Activated CD4-positive, CD25-positive, alpha-beta regulatory T cell (primary cell): ENCODE measurements at regions not wholly inside any gene's neighbourhood (a gene's known extent, or its start where the extent isn't known, plus 50 kb on each side); places are given as distances from the start of the nearest gene placed in this dataset.
"Not testable (repeated sequence)": the region's sequence is repeated elsewhere in the genome, so short reads cannot be mapped to it uniquely, and the experiment has no call there.

Experiments used
- DNase-seq, 4 experiments: peaks; one replicate each; lab custom pipeline; 2025; lab: John Stamatoyannopoulos, UW

DNA sequence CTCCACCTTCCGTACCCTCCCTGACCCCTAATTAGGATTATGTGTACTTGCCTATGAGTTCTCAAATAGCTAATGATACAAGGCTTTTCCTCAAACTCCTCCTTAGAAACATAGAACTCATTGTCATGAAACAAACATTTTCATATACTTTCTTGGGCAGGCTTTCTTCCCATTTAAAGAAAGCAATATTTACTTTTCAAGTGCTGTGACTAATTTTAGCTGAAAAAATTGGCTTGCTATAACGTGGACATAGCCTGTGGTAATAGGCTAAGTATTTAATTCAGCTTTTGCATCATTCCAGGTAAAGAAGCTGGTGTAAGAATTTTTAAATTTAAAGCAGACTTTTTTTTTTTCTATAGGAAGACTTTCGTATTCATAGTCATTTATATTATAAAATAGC, 208.7 kb downstream of the SOX2 start:
- no peak for DNase-seq

GRCh38 chr3:181921220-181921619, 209.5 kb downstream of the SOX2 start:
- DNase-seq = no peak

GRCh38 chr3:181925841-181926240, 214.1 kb downstream of the SOX2 start:
- DNase-seq = not testable (repeated sequence)

DNA sequence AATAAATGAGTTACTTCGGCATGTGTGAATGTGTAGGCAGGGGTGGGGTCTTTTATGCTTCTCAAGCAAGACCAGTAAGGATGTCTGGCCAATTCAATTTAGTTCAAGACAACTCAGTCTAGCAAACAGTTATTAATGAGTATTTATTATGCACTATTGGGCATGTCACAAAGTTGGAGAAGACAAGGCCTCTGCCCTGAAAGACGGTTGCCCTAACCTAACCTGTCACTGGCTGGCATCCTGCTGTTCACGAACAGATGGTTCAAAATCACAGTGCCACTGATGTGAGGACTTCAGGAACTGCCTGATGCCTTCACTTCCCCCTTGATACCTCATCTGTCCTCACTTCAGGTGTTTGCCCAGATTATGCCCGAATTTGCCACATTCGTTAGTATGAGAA, 217.8 kb downstream of the SOX2 start:
- no peak for DNase-seq

DNA sequence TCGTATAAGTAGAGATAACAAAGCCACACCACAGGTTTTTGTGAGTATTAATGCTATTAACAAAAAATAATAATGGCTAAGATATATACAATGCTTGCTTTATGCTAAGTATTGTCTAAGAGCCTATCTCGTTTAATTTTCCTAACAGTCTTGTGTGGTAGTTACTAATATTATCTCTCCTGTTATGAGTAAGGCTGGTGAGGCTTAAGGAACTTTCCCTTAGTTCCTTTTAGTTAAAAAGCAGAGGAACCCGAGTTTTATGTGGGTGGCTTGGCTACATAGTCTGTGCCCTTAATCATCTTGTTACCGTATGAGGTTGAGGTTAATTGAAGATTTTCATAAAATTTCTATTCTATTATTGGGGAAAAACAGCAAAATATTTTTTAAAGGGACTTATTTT, 218.4 kb downstream of the SOX2 start:
- no peak for DNase-seq

DNA sequence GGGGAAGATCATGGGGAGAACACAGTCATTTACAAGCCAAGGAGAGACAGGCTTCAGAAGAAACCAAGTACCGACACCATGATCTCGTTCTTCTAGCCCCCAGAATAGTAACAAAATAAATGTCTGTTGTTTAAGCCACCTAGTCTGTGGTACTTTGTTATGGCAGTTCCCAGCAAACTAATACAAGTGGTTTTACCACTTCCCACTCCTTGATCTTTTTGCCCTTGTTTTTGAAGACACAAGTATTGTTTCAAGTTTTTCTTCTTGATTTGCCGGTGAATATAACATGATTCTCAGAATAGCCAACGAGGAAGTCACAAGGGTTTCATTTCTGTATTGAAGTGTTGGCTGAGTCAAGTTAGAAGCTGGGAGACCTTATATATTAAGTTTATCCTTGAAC, 220.3 kb downstream of the SOX2 start:
- DNase-seq = no peak

- DNase-seq = no peak
Observed at GRCh38 chr3:181933052-181933618, 221.4 kb downstream of the SOX2 start.

- no peak for DNase-seq
Observed at GRCh38 chr3:181935915-181936314, 224.2 kb downstream of the SOX2 start.

DNA sequence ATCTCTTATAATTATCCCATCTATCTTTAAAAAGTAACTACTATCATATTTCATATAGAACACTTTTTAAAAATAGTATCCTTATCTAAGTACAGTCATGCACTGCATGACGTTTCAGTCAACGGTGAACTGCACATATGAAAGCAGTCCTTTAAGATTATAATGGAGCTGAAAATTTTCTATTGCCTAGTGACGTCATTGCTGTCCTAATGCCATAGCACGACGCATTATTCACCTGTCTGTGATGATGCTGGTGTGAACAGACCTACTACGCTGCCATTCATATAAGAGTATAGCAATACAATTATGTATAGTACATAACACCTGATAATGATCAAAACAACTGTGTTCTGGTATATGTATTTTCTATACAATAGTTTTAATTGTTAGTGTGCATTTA, 225.0 kb downstream of the SOX2 start:
- no peak for DNase-seq

- not testable (repeated sequence) for DNase-seq
Observed at GRCh38 chr3:181938580-181938979, 226.9 kb downstream of the SOX2 start.

DNA sequence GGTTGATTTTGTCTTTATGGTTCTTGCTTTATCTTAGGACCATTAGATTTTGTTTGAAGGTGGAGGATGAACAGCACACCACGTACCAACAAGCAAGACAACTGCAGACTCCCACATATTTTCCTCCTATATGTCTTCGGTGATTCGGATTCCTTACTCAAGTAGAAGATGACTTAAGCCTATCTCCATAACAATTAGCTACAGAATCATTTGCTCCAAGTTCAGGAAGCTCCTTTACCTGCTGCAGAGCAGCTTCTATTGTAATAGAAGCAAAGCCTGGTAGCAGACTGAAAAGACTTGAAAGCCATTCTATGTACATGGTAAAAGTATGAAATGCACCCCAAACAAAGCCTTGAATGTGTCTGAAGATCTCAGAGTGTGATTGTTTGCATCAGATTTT, 229.0 kb downstream of the SOX2 start:
- no peak for DNase-seq

GRCh38 chr3:181941250-181941649, 229.5 kb downstream of the SOX2 start:
- no peak for DNase-seq

GRCh38 chr3:181943285-181943684, 231.6 kb downstream of the SOX2 start:
- no peak for DNase-seq

- no peak for DNase-seq
Observed at GRCh38 chr3:181947606-181948005, 235.9 kb downstream of the SOX2 start.

DNA sequence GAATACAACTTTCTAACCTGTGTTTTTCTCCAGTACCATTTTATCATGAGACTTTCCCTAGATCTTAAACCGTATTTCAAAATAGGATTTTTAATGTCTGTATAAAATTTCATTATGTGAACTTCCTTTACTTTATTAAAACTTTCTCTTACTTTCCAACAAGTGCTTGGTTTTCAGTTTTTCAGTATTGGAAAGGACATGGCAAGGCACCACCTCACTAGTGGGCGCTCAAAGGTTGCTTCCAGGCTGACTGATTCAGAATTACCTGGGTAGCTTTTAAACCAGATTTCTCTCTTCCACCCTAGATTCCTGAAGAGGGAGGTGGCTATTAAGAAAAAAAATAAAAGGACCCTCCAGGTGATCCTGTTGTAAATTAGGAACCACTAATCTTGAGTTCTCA, 236.6 kb downstream of the SOX2 start:
- DNase-seq = no peak

DNA sequence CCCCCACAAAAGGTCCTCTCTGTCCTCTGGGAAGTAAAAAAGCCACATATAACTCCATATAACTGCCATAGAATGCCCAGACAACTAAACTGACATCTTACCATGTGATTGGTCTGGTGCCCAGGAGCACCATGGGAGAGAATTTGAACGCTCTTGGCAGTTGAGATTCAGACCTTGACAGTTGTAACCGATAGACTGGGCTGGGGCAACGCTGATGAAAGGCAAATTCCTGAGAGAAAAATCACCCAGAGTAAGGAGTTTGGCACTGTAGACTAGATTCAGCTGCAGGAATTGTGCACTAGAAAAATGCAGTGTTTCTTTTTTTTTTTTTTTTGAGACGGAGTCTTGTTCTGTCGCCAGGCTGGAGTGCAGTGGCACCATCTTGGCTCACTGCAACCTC, 240.5 kb downstream of the SOX2 start:
- no peak for DNase-seq

DNA sequence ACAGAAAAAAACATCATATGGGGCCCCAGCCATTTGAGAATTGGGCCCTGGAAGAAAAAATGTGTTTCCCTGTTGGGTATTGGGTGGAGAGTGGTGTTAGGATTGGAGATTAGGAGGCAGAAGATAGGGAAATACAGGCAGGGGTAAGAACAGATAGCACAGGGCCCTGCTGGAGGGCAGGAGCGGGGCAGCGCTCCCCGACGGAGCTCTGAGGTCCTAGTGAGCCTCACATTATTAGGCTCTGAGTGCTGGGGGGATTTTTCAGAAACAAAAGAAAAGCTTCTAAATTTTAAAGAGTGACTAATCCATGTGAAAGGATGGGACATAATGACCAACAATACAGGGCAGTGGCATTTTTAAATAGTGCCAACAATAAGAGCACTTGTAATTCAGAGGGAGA, 241.2 kb downstream of the SOX2 start:
- DNase-seq = no peak

GRCh38 chr3:181955566-181955965, 243.8 kb downstream of the SOX2 start:
- DNase-seq = no peak

GRCh38 chr3:181956122-181956521, 244.4 kb downstream of the SOX2 start:
- no peak for DNase-seq

- no peak for DNase-seq
Observed at GRCh38 chr3:181966393-181966792, 254.7 kb downstream of the SOX2 start.

DNA sequence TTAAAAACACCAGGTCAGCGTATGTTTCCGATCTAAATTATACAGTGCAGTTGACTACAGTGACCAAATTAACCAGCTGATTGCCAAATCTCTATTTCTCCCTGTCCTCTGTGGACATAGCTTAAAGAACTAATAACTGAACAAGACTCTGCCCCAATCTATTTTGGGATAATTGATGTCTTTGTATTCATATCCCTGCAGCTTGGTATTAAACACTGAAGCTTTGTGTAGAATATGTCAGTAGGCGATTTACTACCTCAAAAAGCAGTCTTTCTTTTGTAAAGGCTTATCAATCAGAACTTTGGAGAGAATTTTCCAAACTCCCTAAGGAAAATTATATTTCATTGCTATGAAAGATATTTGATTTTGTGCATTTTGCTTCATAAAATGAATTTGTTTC, 258.2 kb downstream of the SOX2 start:
- DNase-seq = no peak

DNA sequence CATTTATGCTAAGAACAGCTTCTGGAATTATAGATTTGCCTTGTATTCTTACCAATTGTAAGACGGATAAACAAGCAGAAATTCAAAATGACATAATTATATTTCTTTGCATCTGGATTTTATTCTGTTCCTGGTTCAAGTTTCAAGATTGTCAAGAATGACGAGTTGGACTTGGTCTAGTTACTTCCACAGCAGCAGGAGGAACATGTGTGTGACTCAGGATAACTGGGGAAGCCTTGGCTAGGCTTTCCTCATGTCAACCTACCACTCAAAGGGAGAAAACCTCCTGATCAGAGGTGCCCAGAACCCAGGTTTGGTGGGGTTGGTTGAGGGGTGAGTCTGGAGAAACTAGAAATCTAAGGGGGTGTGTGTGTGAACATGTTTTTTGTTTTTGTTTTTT, 259.7 kb downstream of the SOX2 start:
- no peak for DNase-seq

- no peak for DNase-seq
Observed at GRCh38 chr3:181974198-181974597, 262.5 kb downstream of the SOX2 start.

- no peak for DNase-seq
Observed at GRCh38 chr3:181976526-181976925, 264.8 kb downstream of the SOX2 start.

GRCh38 chr3:181985386-181985785, 273.7 kb downstream of the SOX2 start:
- no peak for DNase-seq
